MCF 10A (cell line): ENCODE measurements at regions not wholly inside any gene's neighbourhood (a gene's known extent, or its start where the extent isn't known, plus 50 kb on each side); places are given as distances from the start of the nearest gene placed in this dataset.

ENCODE experiments used
- BruUV-seq: library from RNA; stranded (reverse); fragments of 400-500 nt; replicated peaks from 2 replicates; lab custom pipeline; 2021; lab: Mats Ljungman, UMichigan
- CTCF ChIA-PET: fragments of 300-600 bp; sonication (Branson Sonifier 250); formaldehyde crosslinking; extraction: SDS; loops from one replicate; lab custom pipeline; 2021; ENCODE audit warnings: antibody characterized with exemption, inconsistent platforms; lab: Yijun Ruan, JAX
- POLR2A ChIA-PET: fragments of 300-600, 350-650 bp; sonication (Branson Sonifier 250); formaldehyde crosslinking; extraction: SDS; loops from one replicate; lab custom pipeline; 2020; ENCODE audit warnings: antibody characterized with exemption, inconsistent platforms; lab: Yijun Ruan, JAX
- DNase-seq: peaks from one replicate; pipeline ENCODE4 v3.0.0-alpha.2; 2018; ENCODE audit not compliant: unreplicated experiment
- H3K27ac Mint-ChIP-seq: one replicate; pipeline ENCODE4 v1.8.0; 2022; ENCODE audit warnings: mild to moderate bottlenecking, low read depth, mixed read lengths; ENCODE audit not compliant: unreplicated experiment
- H3K27me3 Mint-ChIP-seq: one replicate; pipeline ENCODE4 v1.8.0; 2022; ENCODE audit warnings: mixed read lengths; ENCODE audit not compliant: insufficient read depth, unreplicated experiment
- H3K36me3 Mint-ChIP-seq: one replicate; pipeline ENCODE4 v1.8.0; 2022; ENCODE audit warnings: mild to moderate bottlenecking, moderate library complexity, mixed read lengths; ENCODE audit not compliant: insufficient read depth, unreplicated experiment
- H3K4me1 Mint-ChIP-seq: one replicate; pipeline ENCODE4 v1.8.0; 2022; ENCODE audit warnings: mixed read lengths; ENCODE audit not compliant: insufficient read depth, unreplicated experiment
- H3K4me3 Mint-ChIP-seq: one replicate; pipeline ENCODE4 v1.8.0; 2022; ENCODE audit warnings: mild to moderate bottlenecking, moderate library complexity, mixed read lengths; ENCODE audit not compliant: unreplicated experiment
- H3K9me3 Mint-ChIP-seq: one replicate; pipeline ENCODE4 v1.8.0; 2022; ENCODE audit warnings: mixed read lengths; ENCODE audit not compliant: unreplicated experiment
- intact Hi-C: fragments of 100-400 bp; cut with micrococcal nuclease; formaldehyde crosslinking; loops from 2 replicates; pipeline ENCODE4 v1.14.1; 2022
- TF ChIP-seq, protein P1 (sequence below): fragments of 200-600 bp; IDR thresholded peaks from one replicate; pipeline ENCODE4 v1.8.0; 2022; ENCODE audit warnings: antibody characterized with exemption, mild to moderate bottlenecking; ENCODE audit not compliant: unreplicated experiment

GRCh38 chr2:60127191-60127590, 426.3 kb downstream of the BCL11A start:
- H3K27ac Mint-ChIP-seq, result no peak overlapping the region
- CTCF ChIA-PET, result interaction anchor here (0.7 to 1.0 kb wide), 2 partner anchors 9 to 330 kb away, joined by 3 to 4 read pairs; no protein-coding TSS in a partner anchor
- POLR2A ChIA-PET, result interaction anchor here (0.7 kb wide), 1 partner anchor 60 kb away, joined by 3 read pairs; no protein-coding TSS in a partner anchor

GRCh38 chr2:60125611-60126426, 427.6 kb downstream of the BCL11A start:
- POLR2A ChIA-PET, result no interaction called here
- Mint-ChIP-seq H3K27ac (no peak overlapping the region), H3K4me3 (no peak overlapping the region), H3K36me3 (no peaks in the 10 kb centered on the region), H3K9me3 (no peaks in the 10 kb centered on the region), H3K4me1 (no peaks in the 10 kb centered on the region), H3K27me3 (no peaks in the 10 kb centered on the region)
- CTCF ChIA-PET, result interaction anchor here (0.6 kb wide), 1 partner anchor 1406 kb away, joined by 3 read pairs; no protein-coding TSS in a partner anchor
- TF ChIP-seq, protein P1, sequence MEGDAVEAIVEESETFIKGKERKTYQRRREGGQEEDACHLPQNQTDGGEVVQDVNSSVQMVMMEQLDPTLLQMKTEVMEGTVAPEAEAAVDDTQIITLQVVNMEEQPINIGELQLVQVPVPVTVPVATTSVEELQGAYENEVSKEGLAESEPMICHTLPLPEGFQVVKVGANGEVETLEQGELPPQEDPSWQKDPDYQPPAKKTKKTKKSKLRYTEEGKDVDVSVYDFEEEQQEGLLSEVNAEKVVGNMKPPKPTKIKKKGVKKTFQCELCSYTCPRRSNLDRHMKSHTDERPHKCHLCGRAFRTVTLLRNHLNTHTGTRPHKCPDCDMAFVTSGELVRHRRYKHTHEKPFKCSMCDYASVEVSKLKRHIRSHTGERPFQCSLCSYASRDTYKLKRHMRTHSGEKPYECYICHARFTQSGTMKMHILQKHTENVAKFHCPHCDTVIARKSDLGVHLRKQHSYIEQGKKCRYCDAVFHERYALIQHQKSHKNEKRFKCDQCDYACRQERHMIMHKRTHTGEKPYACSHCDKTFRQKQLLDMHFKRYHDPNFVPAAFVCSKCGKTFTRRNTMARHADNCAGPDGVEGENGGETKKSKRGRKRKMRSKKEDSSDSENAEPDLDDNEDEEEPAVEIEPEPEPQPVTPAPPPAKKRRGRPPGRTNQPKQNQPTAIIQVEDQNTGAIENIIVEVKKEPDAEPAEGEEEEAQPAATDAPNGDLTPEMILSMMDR, result no peak
- no peak for DNase-seq
- intact Hi-C loops, result no loop called here
- BruUV-seq, result no TSS peak

More at GRCh38 chr2:60127191-60127590, 426.3 kb downstream of the BCL11A start:
- no peaks in the 10 kb centered on the region for H3K9me3 Mint-ChIP-seq
- no peak overlapping the region for H3K4me3 Mint-ChIP-seq
- TF ChIP-seq, protein P1, result no peak
- no peaks in the 10 kb centered on the region for H3K4me1 Mint-ChIP-seq
- no peaks in the 10 kb centered on the region for H3K36me3 Mint-ChIP-seq
- no peak for DNase-seq
- intact Hi-C loops, result no loop called here
- BruUV-seq, result no TSS peak
- no peaks in the 10 kb centered on the region for H3K27me3 Mint-ChIP-seq

DNA sequence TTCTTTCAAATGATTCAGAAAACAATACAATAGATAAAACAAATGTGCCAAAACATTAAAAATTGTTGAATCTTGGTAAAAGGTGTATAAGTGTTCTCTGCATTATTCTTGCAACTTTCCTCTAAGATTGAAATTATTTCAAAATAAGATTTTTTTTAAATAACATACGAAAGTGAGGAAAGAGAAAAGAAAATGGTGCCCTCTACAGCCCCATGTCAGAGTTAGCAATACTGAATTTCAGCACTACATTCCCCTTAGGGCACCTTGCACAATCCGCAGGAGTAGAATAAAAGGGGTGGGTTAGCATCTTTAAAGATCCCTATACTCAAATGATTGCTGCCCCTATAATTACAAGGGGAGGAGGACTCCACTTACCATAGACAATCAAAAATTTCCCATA, 433.7 kb downstream of the BCL11A start:
- Mint-ChIP-seq H3K4me1 (peaks cover 6% of the 10 kb centered on the region), H3K36me3 (no peaks in the 10 kb centered on the region), H3K27me3 (no peaks in the 10 kb centered on the region), H3K9me3 (peaks cover 8% of the 10 kb centered on the region), H3K4me3 (no peak overlapping the region), H3K27ac (no peak overlapping the region)
- DNase-seq, result peak; percentile 40
- ChIA-PET CTCF (no interaction called here), POLR2A (no interaction called here)
- intact Hi-C loops, result loop anchor here (5.0 to 10.0 kb wide), 2 partner anchors 815 to 1357 kb away; no protein-coding TSS in a partner anchor
- BruUV-seq, result no TSS peak
- TF ChIP-seq, protein P1, result peak; percentile 8

GRCh38 chr2:60118917-60119316, 434.5 kb downstream of the BCL11A start:
- Mint-ChIP-seq H3K27me3 (no peaks in the 10 kb centered on the region), H3K4me1 (peaks cover 6% of the 10 kb centered on the region), H3K27ac (no peak overlapping the region), H3K4me3 (no peak overlapping the region), H3K9me3 (peaks cover 8% of the 10 kb centered on the region), H3K36me3 (no peaks in the 10 kb centered on the region)
- intact Hi-C loops, result loop anchor here (5.0 to 10.0 kb wide), 2 partner anchors 814 to 1357 kb away; no protein-coding TSS in a partner anchor
- no TSS peak for BruUV-seq
- ChIA-PET CTCF (interaction anchor here (0.5 to 0.6 kb wide), 2 partner anchors 24 to 1093 kb away, joined by 3 to 5 read pairs; no protein-coding TSS in a partner anchor), POLR2A (interaction anchor here (0.8 kb wide), 1 partner anchor 12 kb away, joined by 3 read pairs; no protein-coding TSS in a partner anchor)
- TF ChIP-seq, protein P1, result no peak
- DNase-seq, result no peak
